Gastrocnemius medialis (tissue), 4 donors: ENCODE measurements at regions not wholly inside any gene's neighbourhood (a gene's known extent, or its start where the extent isn't known, plus 50 kb on each side); places are given as distances from the start of the nearest gene placed in this dataset.

Experiments used
- ATAC-seq, 2 donors: fragments of 150-250 bp; one replicate each; pipeline ENCODE4 v1.9.1; 2016
- DNase-seq, 2 donors: peaks; one replicate each; pipeline ENCODE4 v3.0.0-alpha.2; 2019
- H3K27ac ChIP-seq, 4 donors: fragments of 200-600 bp; sonication (generic); 1 replicate in 1 of 4; 2 replicates in 3 of 4; pipeline ENCODE4 v1.5.1; 2016 to 2018; ENCODE audit warnings: mild to moderate bottlenecking in 2 of 4, moderate library complexity in 1 of 4
- H3K27me3 ChIP-seq, 3 donors: fragments of 200-600 bp; sonication (generic) in 2 of 3; 1 replicate in 1 of 3; 2 replicates in 2 of 3; pipeline versions ENCODE4 v1.5.1 to v1.6.0; 2016 to 2019; ENCODE audit warnings: mild to moderate bottlenecking in 1 of 3, moderate library complexity in 1 of 3
- H3K36me3 ChIP-seq, 2 donors: fragments of 200-600 bp; sonication (generic) in 1 of 2; one replicate each; pipeline ENCODE4 v1.5.1; 2017 to 2018
- H3K4me1 ChIP-seq, 2 donors: fragments of 200-600 bp; sonication (generic) in 1 of 2; one replicate each; pipeline ENCODE4 v1.5.1; 2016 to 2017; ENCODE audit warnings: mild to moderate bottlenecking in 2 of 2
- H3K4me3 ChIP-seq, 4 donors: fragments of 200-600 bp; sonication (generic) in 3 of 4; 1 replicate in 1 of 4; 2 replicates in 3 of 4; pipeline ENCODE4 v1.5.1; 2016 to 2019; ENCODE audit warnings: mild to moderate bottlenecking in 2 of 4
- H3K9me3 ChIP-seq, 3 donors: fragments of 200-600 bp; sonication (generic) in 2 of 3; 1 replicate in 1 of 3; 2 replicates in 2 of 3; pipeline ENCODE4 v1.5.1; 2016 to 2019
- POLR2A ChIP-seq, 2 donors: fragments of 450-650 bp; IDR thresholded peaks; one replicate each; pipeline ENCODE4 v1.6.1; 2017; ENCODE audit warnings: antibody characterized with exemption in 2 of 2, mild to moderate bottlenecking in 2 of 2, moderate library complexity in 2 of 2
- in situ Hi-C, 4 donors: fragments of 200-750 bp; cut with MboI; loops; one replicate each; pipeline versions ENCODE4 v1.15.0 to v1.8.0; 2017; ENCODE audit warnings: low sequenced_read_pairs in 4 of 4
- intact Hi-C: fragments of 100-400 bp; cut with DNase I; formaldehyde crosslinking; loops from one replicate; pipeline ENCODE4 v1.15.1; 2023; ENCODE audit warnings: low total_unique reads
- TF ChIP-seq, protein P1 (sequence below), 5 experiments: fragments of 450-650 bp in 3 of 5; fragments of 200-600 bp in 2 of 5; sonication (generic) in 2 of 5; IDR thresholded peaks in 4 of 5; conservative IDR thresholded peaks in 1 of 5; 1 replicate in 4 of 5; 2 replicates in 1 of 5; pipeline ENCODE4 v1.5.1; 2016 to 2019; ENCODE audit warnings: antibody characterized with exemption in 5 of 5, mild to moderate bottlenecking in 3 of 5, moderate library complexity in 3 of 5

DNA sequence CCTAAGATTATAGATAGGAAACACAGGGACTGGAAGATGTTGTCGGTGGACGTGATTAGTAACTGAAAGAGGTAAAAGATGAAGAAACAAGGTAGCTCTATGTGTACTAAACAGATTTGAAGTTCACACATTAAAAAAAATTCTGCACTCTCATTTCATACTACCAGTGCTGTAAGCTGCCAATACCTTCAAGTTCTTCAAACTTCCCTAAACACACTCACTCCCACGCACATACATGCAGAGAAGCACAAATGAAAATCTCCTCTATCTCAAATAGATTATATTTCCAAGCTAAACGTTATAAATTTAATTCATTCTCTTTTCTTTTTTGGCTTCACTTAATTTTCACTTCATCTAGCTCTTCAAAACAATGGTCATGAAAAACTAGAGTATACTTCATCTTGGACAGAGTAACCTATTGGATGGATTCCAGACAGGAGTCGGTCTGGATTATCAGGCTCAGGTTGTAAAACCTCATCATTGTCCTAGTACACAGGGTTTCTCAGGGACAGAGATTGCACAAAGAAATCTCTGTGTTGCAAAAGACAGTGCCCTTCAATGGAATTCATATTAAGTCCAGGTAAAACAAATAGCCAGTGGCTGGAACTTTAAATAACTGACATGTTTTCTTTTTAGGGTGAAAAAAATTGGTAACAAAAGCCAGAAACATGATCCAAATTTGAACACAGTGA is 408.1 kb upstream of the ZNF385D start:
- peak; percentile 58 to 74 for ATAC-seq
- TF ChIP-seq, protein P1, sequence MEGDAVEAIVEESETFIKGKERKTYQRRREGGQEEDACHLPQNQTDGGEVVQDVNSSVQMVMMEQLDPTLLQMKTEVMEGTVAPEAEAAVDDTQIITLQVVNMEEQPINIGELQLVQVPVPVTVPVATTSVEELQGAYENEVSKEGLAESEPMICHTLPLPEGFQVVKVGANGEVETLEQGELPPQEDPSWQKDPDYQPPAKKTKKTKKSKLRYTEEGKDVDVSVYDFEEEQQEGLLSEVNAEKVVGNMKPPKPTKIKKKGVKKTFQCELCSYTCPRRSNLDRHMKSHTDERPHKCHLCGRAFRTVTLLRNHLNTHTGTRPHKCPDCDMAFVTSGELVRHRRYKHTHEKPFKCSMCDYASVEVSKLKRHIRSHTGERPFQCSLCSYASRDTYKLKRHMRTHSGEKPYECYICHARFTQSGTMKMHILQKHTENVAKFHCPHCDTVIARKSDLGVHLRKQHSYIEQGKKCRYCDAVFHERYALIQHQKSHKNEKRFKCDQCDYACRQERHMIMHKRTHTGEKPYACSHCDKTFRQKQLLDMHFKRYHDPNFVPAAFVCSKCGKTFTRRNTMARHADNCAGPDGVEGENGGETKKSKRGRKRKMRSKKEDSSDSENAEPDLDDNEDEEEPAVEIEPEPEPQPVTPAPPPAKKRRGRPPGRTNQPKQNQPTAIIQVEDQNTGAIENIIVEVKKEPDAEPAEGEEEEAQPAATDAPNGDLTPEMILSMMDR (IDR thresholded peaks at IDR 0.05 in 4 of 5, conservative IDR thresholded peaks at IDR 0.05 in 1 of 5): no peak
- no peak for TF ChIP-seq POLR2A (IDR thresholded peaks at IDR 0.05)
- DNase-seq: no peak
- Histone ChIP-seq H3K4me3 (no peak overlapping the region), H3K27me3 (no peaks in the 10 kb centered on the region), H3K27ac (peak overlapping the region in 2 of 4 donors; percentile 1 to 44), H3K9me3 (no peaks in the 10 kb centered on the region), H3K4me1 (peaks cover 0 to 2% of the 10 kb centered on the region in 2 donors), H3K36me3 (no peaks in the 10 kb centered on the region)
- in situ Hi-C loops (no loop called here), intact Hi-C loops (no loop called here)

DNA sequence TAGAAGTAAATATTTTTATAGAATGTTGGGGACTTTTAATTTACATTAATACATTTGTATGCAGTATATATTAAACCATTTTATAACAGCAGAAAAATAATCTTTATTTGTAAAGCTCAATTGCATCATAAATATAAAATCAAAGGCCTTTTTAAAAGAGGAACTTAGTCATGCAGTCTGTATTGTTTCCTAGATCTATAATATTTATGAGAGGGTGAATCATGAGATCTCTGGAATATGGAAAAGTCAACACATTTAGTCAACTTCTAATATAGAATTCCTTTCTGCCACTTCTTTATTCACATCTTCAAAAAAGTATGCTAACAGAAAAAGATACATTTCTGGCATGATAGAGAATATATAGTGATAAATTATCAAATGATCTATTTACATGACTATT is 410.3 kb upstream of the ZNF385D start:
- TF ChIP-seq, protein P1 (IDR thresholded peaks at IDR 0.05 in 4 of 5, conservative IDR thresholded peaks at IDR 0.05 in 1 of 5): no peak
- no peak for TF ChIP-seq POLR2A (IDR thresholded peaks at IDR 0.05)
- DNase-seq: no peak
- intact Hi-C loops (no loop called here), in situ Hi-C loops (no loop called here)
- Histone ChIP-seq H3K9me3 (no peaks in the 10 kb centered on the region), H3K4me1 (peaks cover 0 to 2% of the 10 kb centered on the region in 2 donors), H3K4me3 (no peak overlapping the region), H3K27ac (no peak overlapping the region), H3K27me3 (no peaks in the 10 kb centered on the region), H3K36me3 (no peaks in the 10 kb centered on the region)
- no peak for ATAC-seq

DNA sequence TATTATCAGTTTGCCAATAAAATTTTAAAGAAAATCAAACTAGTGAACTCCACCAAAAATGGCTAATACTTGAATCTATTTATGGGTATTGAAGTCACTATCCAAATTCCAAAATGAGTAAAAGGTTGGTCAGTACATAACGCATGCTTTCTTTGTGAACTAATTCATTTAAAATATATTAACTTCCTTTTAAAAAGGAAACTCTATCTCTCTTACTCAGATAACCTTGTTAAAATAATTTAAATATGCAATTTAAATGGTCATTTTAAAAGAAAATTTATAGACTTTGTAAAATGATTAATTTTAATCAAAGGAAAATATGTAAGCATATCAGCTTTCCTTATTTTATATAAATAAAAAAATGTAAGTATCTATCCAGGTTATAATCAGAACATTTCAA is 419.4 kb upstream of the ZNF385D start:
- intact Hi-C loops: loop anchor here (10.0 kb wide), 1 partner anchor 794 kb away; no protein-coding TSS in a partner anchor
- TF ChIP-seq, protein P1 (IDR thresholded peaks at IDR 0.05 in 4 of 5, conservative IDR thresholded peaks at IDR 0.05 in 1 of 5): no peak
- no peak for TF ChIP-seq POLR2A (IDR thresholded peaks at IDR 0.05)
- H3K36me3 ChIP-seq: no peaks in the 10 kb centered on the region
- in situ Hi-C loops: no loop called here
- no peak overlapping the region for H3K27ac ChIP-seq
- H3K9me3 ChIP-seq: no peaks in the 10 kb centered on the region
- ATAC-seq: no peak
- no peak for DNase-seq
- H3K4me1 ChIP-seq: no peaks in the 10 kb centered on the region
- no peaks in the 10 kb centered on the region for H3K27me3 ChIP-seq
- H3K4me3 ChIP-seq: no peak overlapping the region

DNA sequence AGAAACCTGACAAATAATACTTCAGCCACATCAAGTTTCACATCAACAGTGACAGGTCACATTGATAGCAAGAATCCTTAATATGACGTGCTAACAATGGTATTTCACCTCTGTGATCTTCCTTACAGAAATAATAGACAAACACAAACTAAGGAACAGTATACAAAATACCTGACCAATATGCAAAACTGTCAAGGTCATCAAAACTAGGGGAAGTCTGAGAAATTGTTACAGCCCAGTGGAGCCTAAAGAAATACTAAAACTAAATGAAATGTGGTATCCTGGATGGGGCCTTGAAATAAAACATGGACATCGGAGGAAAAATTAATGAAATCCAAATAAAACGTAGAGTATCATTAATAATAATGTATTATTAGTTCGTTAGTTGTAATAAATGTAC is 422.0 kb upstream of the ZNF385D start:
- ATAC-seq: no peak
- in situ Hi-C loops (no loop called here), intact Hi-C loops (loop anchor here (10.0 kb wide), 1 partner anchor 792 kb away; no protein-coding TSS in a partner anchor)
- TF ChIP-seq, protein P1 (IDR thresholded peaks at IDR 0.05 in 4 of 5, conservative IDR thresholded peaks at IDR 0.05 in 1 of 5): no peak
- no peak for TF ChIP-seq POLR2A (IDR thresholded peaks at IDR 0.05)
- H3K4me1 ChIP-seq: no peaks in the 10 kb centered on the region
- no peaks in the 10 kb centered on the region for H3K36me3 ChIP-seq
- DNase-seq: no peak
- H3K27me3 ChIP-seq: no peaks in the 10 kb centered on the region
- H3K27ac ChIP-seq: no peak overlapping the region
- H3K9me3 ChIP-seq: no peaks in the 10 kb centered on the region
- H3K4me3 ChIP-seq: no peak overlapping the region
